Calu3 (cell line): ENCODE measurements at regions not wholly inside any gene's neighbourhood (a gene's known extent, or its start where the extent isn't known, plus 50 kb on each side); places are given as distances from the start of the nearest gene placed in this dataset.

Experiments
- BruUV-seq: library from RNA; stranded (reverse); fragments of 400-500 nt; replicated peaks from 2 replicates; lab custom pipeline; 2021; lab: Mats Ljungman, UMichigan
- CTCF ChIA-PET: fragments of 300-600 bp; sonication (Branson Sonifier 250); formaldehyde crosslinking; loops from one replicate; lab custom pipeline; 2022; ENCODE audit warnings: antibody characterized with exemption; lab: Charles Lee
- DNase-seq: peaks from one replicate; pipeline ENCODE4 v3.0.0; 2022
- H3K27ac Mint-ChIP-seq: one replicate; pipeline ENCODE4 v1.8.0; 2022; ENCODE audit warnings: mixed read lengths; ENCODE audit not compliant: unreplicated experiment
- H3K27me3 Mint-ChIP-seq: one replicate; pipeline ENCODE4 v1.8.0; 2022; ENCODE audit warnings: mixed read lengths; ENCODE audit not compliant: unreplicated experiment
- H3K36me3 Mint-ChIP-seq: one replicate; pipeline ENCODE4 v1.8.0; 2022; ENCODE audit warnings: mild to moderate bottlenecking, moderate library complexity, mixed read lengths; ENCODE audit not compliant: insufficient read depth, unreplicated experiment
- H3K4me1 Mint-ChIP-seq: one replicate; pipeline ENCODE4 v1.8.0; 2022; ENCODE audit warnings: mild to moderate bottlenecking, low read depth, mixed read lengths; ENCODE audit not compliant: unreplicated experiment
- H3K4me3 Mint-ChIP-seq: one replicate; pipeline ENCODE4 v1.8.0; 2022; ENCODE audit warnings: mild to moderate bottlenecking, low read depth, moderate library complexity, mixed read lengths; ENCODE audit not compliant: unreplicated experiment
- H3K9me3 Mint-ChIP-seq: one replicate; pipeline ENCODE4 v1.8.0; 2022; ENCODE audit warnings: low read depth, mixed read lengths; ENCODE audit not compliant: unreplicated experiment
- intact Hi-C: fragments of 100-400 bp; cut with micrococcal nuclease; formaldehyde crosslinking; loops from one replicate; pipeline ENCODE4 v1.10.0; 2022; ENCODE audit not compliant: unreplicated experiment
- TF ChIP-seq, protein P1 (sequence below): fragments of 200-600 bp; IDR thresholded peaks from one replicate; pipeline ENCODE4 v1.8.0; 2022; ENCODE audit warnings: antibody characterized with exemption; ENCODE audit not compliant: unreplicated experiment

DNA sequence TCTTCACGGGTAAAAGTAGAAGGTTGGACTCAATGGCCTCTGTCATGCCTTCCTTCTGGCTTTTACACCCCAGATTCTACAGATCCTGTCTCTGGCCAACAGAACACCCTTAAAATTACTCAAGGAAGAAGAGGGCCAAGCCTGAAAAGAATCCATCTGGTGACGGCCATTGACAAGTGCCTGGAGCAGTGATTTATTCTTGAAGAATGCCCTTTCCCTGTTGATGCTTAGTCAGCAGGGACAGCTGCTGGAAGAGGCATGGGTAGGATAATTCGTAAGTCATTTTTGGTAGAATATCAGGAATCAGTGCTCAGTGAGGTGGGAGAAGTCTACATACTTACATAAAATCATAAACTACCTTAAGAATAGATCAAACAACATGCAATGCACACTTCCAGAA, 397.9 kb downstream of the SAMD5 start:
- BruUV-seq: no TSS peak

DNA sequence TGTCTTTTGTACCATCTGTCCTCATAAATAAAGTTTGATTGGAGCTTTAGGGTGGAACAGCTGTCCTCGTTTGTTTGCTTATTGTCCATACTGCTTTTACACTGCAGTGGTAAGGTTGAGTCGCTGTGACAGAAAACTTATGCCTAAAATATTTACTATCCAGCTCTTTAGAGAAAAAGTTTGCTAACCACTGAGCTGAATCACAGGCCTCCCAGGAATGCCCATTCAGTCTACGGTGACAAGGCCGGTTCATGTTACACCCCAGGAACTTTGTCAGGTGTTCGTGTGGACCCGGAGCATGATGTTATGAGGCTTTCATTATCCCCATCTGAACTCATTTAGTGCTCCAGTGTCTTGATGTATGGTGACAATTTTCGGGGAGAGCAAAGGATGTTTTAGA, 401.1 kb downstream of the SAMD5 start:
- CTCF ChIA-PET: no interaction called here
- H3K4me3 Mint-ChIP-seq: no peak overlapping the region
- no peaks in the 10 kb centered on the region for H3K36me3 Mint-ChIP-seq
- H3K27ac Mint-ChIP-seq: no peak overlapping the region
- no peaks in the 10 kb centered on the region for H3K4me1 Mint-ChIP-seq
- TF ChIP-seq, protein P1, sequence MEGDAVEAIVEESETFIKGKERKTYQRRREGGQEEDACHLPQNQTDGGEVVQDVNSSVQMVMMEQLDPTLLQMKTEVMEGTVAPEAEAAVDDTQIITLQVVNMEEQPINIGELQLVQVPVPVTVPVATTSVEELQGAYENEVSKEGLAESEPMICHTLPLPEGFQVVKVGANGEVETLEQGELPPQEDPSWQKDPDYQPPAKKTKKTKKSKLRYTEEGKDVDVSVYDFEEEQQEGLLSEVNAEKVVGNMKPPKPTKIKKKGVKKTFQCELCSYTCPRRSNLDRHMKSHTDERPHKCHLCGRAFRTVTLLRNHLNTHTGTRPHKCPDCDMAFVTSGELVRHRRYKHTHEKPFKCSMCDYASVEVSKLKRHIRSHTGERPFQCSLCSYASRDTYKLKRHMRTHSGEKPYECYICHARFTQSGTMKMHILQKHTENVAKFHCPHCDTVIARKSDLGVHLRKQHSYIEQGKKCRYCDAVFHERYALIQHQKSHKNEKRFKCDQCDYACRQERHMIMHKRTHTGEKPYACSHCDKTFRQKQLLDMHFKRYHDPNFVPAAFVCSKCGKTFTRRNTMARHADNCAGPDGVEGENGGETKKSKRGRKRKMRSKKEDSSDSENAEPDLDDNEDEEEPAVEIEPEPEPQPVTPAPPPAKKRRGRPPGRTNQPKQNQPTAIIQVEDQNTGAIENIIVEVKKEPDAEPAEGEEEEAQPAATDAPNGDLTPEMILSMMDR: no peak
- BruUV-seq: no TSS peak
- no peaks in the 10 kb centered on the region for H3K27me3 Mint-ChIP-seq
- DNase-seq: no peak
- intact Hi-C loops: no loop called here
- H3K9me3 Mint-ChIP-seq: no peaks in the 10 kb centered on the region

More for the DNA sequence above, 397.9 kb downstream of the SAMD5 start:
- no peak overlapping the region for H3K27ac Mint-ChIP-seq
- TF ChIP-seq, protein P1: no peak
- DNase-seq: no peak
- no peak overlapping the region for H3K4me3 Mint-ChIP-seq
- H3K9me3 Mint-ChIP-seq: no peaks in the 10 kb centered on the region
- H3K36me3 Mint-ChIP-seq: no peaks in the 10 kb centered on the region
- no peaks in the 10 kb centered on the region for H3K4me1 Mint-ChIP-seq
- intact Hi-C loops: no loop called here
- no peaks in the 10 kb centered on the region for H3K27me3 Mint-ChIP-seq
- CTCF ChIA-PET: no interaction called here

GRCh38 chr6:147910281-147910680, 401.8 kb downstream of the SAMD5 start:
- TF ChIP-seq, protein P1: no peak
- intact Hi-C loops: no loop called here

DNA sequence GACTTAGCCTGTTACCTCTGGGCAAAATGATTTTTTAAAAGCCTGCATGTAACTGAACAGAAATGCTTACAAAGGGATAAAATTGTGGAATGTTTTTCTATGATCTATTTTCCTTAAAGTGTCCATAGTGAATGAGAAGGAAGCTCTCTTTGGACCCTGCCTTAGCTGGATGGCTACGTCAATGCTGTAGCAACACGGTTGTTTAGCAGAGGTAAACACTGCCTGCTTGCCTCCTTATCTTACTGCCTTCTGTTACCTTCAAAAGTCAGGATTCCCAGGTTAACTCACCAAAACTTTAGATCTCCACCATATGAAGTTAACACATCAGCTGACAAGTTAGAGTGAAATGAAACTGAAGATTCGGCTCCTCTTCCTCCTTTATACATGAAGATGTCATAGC, 402.6 kb downstream of the SAMD5 start:
- TF ChIP-seq, protein P1: no peak
- no TSS peak for BruUV-seq

More at GRCh38 chr6:147910281-147910680, 401.8 kb downstream of the SAMD5 start:
- CTCF ChIA-PET: no interaction called here
- DNase-seq: no peak
- no peak overlapping the region for H3K4me3 Mint-ChIP-seq
- H3K9me3 Mint-ChIP-seq: no peaks in the 10 kb centered on the region
- no peak overlapping the region for H3K27ac Mint-ChIP-seq
- no peaks in the 10 kb centered on the region for H3K27me3 Mint-ChIP-seq
- no TSS peak for BruUV-seq
- no peaks in the 10 kb centered on the region for H3K4me1 Mint-ChIP-seq
- no peaks in the 10 kb centered on the region for H3K36me3 Mint-ChIP-seq

More for the DNA sequence above, 402.6 kb downstream of the SAMD5 start:
- Mint-ChIP-seq H3K27me3 (no peaks in the 10 kb centered on the region), H3K36me3 (no peaks in the 10 kb centered on the region), H3K27ac (no peak overlapping the region), H3K9me3 (no peaks in the 10 kb centered on the region), H3K4me1 (no peaks in the 10 kb centered on the region), H3K4me3 (no peak overlapping the region)
- intact Hi-C loops: no loop called here
- no peak for DNase-seq
- CTCF ChIA-PET: interaction anchor here (0.5 kb wide), 1 partner anchor 223 kb away, joined by 5 read pairs; no protein-coding TSS in a partner anchor
